ENCODE measurements at regions not wholly inside any gene's neighbourhood (a gene's known extent, or its start where the extent isn't known, plus 50 kb on each side); places are given as distances from the start of the nearest gene placed in this dataset.

DNA sequence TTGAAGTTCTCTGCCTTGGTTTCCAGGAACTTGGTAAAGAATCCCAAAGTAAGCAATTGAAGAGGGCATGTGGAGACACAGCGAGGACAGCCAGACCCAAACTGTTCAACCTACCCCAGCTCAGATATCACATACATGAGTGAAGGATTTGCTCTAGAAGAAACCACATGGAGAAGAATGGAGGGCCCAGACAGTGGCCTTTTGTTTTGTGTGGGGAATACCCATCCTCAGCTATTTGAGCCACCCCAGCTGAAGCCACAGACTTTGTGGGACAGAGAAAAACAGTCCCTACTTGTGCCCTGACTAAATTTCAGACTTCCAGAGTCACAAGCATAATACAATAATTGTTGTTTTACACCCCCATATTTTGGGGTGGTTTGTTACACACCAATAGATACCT, 387.1 kb downstream of the ZSWIM6 start:
- TF ChIP-seq ZNF274 (IDR thresholded peaks at IDR 0.05; ENCODE audit: low read depth, low read length) (no peak), YY1 (IDR thresholded peaks at IDR 0.05; ENCODE audit: insufficient read depth, insufficient read length) (no peak)

Data from NT2/D1 (cell line).